VCaP (cell line): ENCODE measurements at regions not wholly inside any gene's neighbourhood (a gene's known extent, or its start where the extent isn't known, plus 50 kb on each side); places are given as distances from the start of the nearest gene placed in this dataset.
A peak's percentile ranks its signal among the peaks of the same experiment; 100 is the strongest.
"Not testable (repeated sequence)": the region's sequence is repeated elsewhere in the genome, so short reads cannot be mapped to it uniquely, and the experiment has no call there.

Experiments used
- H3K27ac ChIP-seq: fragments of 450-650 bp; 2 replicates; pipeline ENCODE4 v1.5.1; 2017
- TF ChIP-seq, protein P1 (sequence below): fragments of 450-650 bp; conservative IDR thresholded peaks from 2 replicates; pipeline ENCODE4 v1.5.1; 2017; ENCODE audit warnings: mild to moderate bottlenecking, moderate library complexity

DNA sequence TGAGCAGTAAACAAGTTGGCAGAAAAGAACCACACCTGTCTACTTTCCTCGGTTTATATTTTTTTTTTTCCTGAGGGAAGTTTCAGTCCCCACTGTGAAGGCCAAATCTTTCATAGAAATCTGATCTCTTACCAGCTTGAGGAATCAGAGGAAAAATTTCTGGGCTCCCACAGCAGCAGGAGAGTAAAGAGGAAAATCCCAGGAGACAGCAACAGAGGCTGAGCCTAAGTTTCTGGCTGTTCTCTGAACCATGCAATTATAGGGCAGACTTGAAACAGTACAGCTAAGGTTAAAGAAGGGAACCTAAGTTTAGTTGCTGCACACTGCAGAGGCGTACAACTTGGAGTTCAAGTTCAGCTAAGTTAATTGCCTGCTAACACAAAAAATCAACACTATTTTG lies 1090.9 kb upstream of the INTU start:
- TF ChIP-seq, protein P1, sequence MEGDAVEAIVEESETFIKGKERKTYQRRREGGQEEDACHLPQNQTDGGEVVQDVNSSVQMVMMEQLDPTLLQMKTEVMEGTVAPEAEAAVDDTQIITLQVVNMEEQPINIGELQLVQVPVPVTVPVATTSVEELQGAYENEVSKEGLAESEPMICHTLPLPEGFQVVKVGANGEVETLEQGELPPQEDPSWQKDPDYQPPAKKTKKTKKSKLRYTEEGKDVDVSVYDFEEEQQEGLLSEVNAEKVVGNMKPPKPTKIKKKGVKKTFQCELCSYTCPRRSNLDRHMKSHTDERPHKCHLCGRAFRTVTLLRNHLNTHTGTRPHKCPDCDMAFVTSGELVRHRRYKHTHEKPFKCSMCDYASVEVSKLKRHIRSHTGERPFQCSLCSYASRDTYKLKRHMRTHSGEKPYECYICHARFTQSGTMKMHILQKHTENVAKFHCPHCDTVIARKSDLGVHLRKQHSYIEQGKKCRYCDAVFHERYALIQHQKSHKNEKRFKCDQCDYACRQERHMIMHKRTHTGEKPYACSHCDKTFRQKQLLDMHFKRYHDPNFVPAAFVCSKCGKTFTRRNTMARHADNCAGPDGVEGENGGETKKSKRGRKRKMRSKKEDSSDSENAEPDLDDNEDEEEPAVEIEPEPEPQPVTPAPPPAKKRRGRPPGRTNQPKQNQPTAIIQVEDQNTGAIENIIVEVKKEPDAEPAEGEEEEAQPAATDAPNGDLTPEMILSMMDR, result no peak
- peak overlapping the region; percentile 26 for H3K27ac ChIP-seq

DNA sequence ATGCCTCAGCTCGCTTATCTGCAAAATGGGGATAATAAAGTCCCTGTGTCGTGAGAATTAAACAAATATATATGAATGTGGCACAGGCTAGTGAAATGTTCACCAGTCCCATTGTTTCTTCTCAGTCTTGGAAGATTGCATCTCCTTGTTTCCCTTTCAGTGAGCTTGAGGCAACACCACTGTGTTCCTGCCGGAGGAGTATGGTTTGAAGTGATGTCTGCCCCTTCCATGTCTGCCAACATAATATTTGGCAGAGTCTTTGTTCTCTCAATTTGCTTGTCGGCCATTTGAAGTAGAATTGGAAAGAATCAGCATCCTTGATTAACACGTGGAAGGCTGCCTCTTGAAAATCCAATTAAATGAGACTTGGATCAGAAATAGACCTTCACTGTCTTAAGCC lies 1088.5 kb upstream of the INTU start:
- TF ChIP-seq, protein P1, result no peak
- H3K27ac ChIP-seq, result no peak overlapping the region

DNA sequence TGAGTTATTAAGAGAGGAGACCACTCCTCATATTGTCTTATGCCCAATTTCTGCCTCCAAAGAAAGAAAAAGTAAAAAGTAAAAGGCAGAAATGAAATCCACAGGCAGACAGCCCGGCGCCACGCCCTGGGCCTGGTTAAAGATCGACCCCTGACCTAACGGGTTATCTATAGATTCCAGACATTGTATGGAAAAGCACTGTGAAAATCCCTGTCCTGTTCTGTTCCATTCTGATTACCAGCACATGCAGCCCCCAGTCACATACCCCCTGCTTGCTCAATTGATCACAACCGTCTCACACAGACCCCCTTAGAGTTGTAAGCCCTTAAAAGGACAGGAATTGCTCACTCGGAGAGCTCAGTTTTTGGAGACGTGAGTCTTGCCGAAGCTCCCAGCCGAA lies 1086.6 kb upstream of the INTU start:
- not testable (repeated sequence) for H3K27ac ChIP-seq

DNA sequence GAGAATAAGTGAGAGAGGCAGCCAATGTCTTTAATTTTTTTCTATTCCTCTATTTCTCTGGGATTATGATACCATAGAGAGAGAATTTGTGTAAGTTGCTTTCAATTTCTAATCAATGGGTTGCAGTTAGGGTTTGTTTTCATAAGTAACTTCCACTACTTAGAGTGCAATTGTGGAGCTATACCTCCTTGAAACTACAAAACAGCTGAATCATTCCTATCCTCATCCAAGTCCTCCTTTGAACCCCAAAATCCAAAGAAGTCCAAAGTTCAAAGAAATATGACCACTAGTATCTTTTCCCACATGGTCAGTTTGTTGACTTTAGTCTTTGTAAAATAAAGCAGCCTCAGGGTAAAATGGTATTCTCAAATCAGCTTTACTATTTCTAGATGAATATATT lies 1085.4 kb upstream of the INTU start:
- no peak overlapping the region for H3K27ac ChIP-seq
- TF ChIP-seq, protein P1, result no peak

DNA sequence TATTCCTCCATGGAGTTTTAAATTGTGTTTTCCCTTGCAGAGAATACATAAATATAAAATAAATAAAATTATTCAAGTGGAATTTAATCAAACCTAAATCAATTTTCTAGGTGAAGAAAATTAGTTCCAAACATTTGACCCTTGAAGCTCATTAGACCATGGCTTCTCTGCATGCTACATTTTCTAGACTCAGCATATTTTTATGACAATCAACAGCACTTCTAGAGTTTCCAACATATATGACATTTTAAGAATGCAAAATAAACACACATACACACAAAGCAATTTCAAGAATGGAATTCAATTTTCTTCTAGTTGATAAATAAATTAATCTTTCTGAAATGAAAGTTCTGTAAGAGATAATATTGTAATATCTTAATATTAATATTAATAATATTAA lies 1083.9 kb upstream of the INTU start:
- H3K27ac ChIP-seq, result no peak overlapping the region
- TF ChIP-seq, protein P1, result no peak

- TF ChIP-seq, protein P1, result no peak
- no peak overlapping the region for H3K27ac ChIP-seq
Measured at GRCh38 chr4:126552321-126552720, 1080.4 kb upstream of the INTU start.

- TF ChIP-seq, protein P1, result no peak
- H3K27ac ChIP-seq, result no peak overlapping the region
Measured at GRCh38 chr4:126553248-126553647, 1079.5 kb upstream of the INTU start.

DNA sequence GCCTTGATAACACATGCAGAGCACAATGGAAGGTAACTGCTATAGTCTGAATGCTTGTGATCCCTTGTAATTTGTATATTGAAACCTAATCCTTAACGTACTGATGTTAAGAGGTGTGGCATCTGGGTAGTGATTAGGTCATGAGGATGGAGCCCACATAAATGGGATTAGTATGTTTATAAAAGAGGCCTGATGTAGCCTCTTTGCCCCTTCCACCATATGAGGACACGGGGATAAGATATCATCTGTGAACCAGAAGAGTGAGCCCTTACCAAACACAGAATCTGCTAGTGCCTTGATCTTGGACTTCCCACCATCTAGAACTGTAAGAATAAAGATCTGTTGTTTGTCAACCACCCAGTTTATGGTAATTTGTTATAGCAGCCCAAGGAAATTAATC lies 1074.2 kb upstream of the INTU start:
- no peak overlapping the region for H3K27ac ChIP-seq
- TF ChIP-seq, protein P1, result no peak
